ENCODE measurements at regions not wholly inside any gene's neighbourhood (a gene's known extent, or its start where the extent isn't known, plus 50 kb on each side); places are given as distances from the start of the nearest gene placed in this dataset.

DNA sequence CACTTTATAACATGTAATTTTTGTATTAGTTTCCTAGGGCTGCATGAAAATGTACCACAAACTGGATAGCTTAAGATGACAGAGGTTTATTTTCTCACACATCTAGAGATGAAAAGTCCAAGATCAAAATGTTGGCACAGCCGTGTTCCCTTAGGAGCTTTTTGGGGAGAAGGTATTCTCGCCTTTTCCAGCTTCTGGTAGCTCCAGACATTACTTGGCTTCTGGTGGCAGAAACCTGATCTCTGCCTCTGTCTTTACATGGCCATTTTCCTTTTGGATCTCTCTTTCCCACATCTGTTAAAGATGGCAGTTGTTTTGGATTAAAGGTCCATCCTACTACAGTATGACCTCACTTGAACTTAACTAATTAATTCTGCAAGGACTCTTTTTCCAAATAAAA, 885.7 kb upstream of the CDH8 start:
- Histone ChIP-seq H3K9me3 (no peaks in the 10 kb centered on the region), H3K4me1 (ENCODE audit: control insufficient read depth in 1 of 2, low read depth in 2 of 2) (no peaks in the 10 kb centered on the region), H3K27ac (no peak overlapping the region), H3K36me3 (no peaks in the 10 kb centered on the region), H3K27me3 (replicated peaks; ENCODE audit: insufficient read depth) (no peaks in the 10 kb centered on the region), H3K4me3 (no peak overlapping the region)
- no peak for DNase-seq (ENCODE audit: low spot score)
- TF ChIP-seq, protein P1, sequence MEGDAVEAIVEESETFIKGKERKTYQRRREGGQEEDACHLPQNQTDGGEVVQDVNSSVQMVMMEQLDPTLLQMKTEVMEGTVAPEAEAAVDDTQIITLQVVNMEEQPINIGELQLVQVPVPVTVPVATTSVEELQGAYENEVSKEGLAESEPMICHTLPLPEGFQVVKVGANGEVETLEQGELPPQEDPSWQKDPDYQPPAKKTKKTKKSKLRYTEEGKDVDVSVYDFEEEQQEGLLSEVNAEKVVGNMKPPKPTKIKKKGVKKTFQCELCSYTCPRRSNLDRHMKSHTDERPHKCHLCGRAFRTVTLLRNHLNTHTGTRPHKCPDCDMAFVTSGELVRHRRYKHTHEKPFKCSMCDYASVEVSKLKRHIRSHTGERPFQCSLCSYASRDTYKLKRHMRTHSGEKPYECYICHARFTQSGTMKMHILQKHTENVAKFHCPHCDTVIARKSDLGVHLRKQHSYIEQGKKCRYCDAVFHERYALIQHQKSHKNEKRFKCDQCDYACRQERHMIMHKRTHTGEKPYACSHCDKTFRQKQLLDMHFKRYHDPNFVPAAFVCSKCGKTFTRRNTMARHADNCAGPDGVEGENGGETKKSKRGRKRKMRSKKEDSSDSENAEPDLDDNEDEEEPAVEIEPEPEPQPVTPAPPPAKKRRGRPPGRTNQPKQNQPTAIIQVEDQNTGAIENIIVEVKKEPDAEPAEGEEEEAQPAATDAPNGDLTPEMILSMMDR (IDR thresholded peaks at IDR 0.05), result no peak
- no peak for ATAC-seq (ENCODE audit: insufficient number of reproducible peaks, low FRiP score, low read depth)

GRCh38 chr16:62913924-62914323, 877.7 kb upstream of the CDH8 start:
- DNase-seq (ENCODE audit: low spot score), result no peak

GRCh38 chr16:62913333-62913732, 877.1 kb upstream of the CDH8 start:
- H3K27ac ChIP-seq, result no peak overlapping the region
- no peak for ATAC-seq (ENCODE audit: insufficient number of reproducible peaks, low FRiP score, low read depth)

More at GRCh38 chr16:62913924-62914323, 877.7 kb upstream of the CDH8 start:
- no peak for ATAC-seq (ENCODE audit: insufficient number of reproducible peaks, low FRiP score, low read depth)
- Histone ChIP-seq H3K4me1 (ENCODE audit: control insufficient read depth in 1 of 2, low read depth in 2 of 2) (no peaks in the 10 kb centered on the region), H3K27me3 (replicated peaks; ENCODE audit: insufficient read depth) (no peaks in the 10 kb centered on the region), H3K36me3 (no peaks in the 10 kb centered on the region), H3K9me3 (no peaks in the 10 kb centered on the region), H3K4me3 (no peak overlapping the region), H3K27ac (no peak overlapping the region)
- TF ChIP-seq, protein P1 (IDR thresholded peaks at IDR 0.05), result no peak

DNA sequence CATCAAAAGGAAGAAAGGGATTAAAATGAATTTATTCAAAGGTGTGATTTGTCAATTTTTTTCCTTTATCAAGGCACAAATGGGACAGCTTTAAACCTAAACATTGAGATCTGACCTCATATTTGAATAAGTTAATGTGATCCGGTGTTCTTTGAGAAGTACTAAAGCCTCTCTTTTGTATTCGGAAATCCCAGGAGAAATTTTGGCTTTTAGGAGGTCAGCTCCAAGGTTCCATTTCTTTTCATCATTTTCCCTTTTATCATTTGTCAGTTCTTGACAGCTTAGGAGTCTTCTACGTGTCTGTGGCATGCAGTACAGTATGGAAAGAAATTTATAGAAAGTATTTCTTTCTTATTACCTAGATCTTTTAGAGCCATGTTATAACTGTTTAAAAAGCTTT, 873.4 kb upstream of the CDH8 start:
- H3K27ac ChIP-seq, result no peak overlapping the region
- no peaks in the 10 kb centered on the region for H3K4me1 ChIP-seq (ENCODE audit: control insufficient read depth in 1 of 2, low read depth in 2 of 2)
- no peaks in the 10 kb centered on the region for H3K27me3 ChIP-seq (replicated peaks; ENCODE audit: insufficient read depth)
- H3K4me3 ChIP-seq, result no peak overlapping the region
- H3K9me3 ChIP-seq, result no peaks in the 10 kb centered on the region
- no peaks in the 10 kb centered on the region for H3K36me3 ChIP-seq
- TF ChIP-seq, protein P1 (IDR thresholded peaks at IDR 0.05), result no peak
- ATAC-seq (ENCODE audit: insufficient number of reproducible peaks, low FRiP score, low read depth) (no peak), DNase-seq (ENCODE audit: low spot score) (no peak)

More at GRCh38 chr16:62913333-62913732, 877.1 kb upstream of the CDH8 start:
- Histone ChIP-seq H3K9me3 (no peaks in the 10 kb centered on the region), H3K4me1 (ENCODE audit: control insufficient read depth in 1 of 2, low read depth in 2 of 2) (no peaks in the 10 kb centered on the region), H3K27me3 (replicated peaks; ENCODE audit: insufficient read depth) (no peaks in the 10 kb centered on the region), H3K36me3 (no peaks in the 10 kb centered on the region), H3K4me3 (no peak overlapping the region)
- no peak for DNase-seq (ENCODE audit: low spot score)
- TF ChIP-seq, protein P1 (IDR thresholded peaks at IDR 0.05), result no peak

DNA sequence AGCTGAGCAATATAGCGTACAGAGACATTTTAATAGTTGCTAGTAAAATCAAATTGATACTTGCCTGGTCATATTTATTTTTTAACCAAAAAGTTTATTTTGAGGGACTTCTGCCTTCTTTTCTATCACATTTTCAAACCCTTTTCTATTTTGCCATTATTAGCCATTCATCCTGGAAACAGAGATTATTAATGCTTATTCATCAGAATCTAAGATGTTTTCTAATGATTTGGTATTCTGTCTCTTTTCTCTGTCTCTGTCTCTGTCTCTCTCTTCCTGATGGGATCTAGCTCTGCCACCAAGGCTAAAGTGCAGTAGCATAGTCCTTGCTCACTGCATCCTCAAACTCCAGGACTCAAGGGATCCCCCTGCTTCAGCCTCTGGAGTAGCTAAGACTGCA, 871.3 kb upstream of the CDH8 start:
- H3K27me3 ChIP-seq (replicated peaks; ENCODE audit: insufficient read depth), result no peaks in the 10 kb centered on the region
- ATAC-seq (ENCODE audit: insufficient number of reproducible peaks, low FRiP score, low read depth) (no peak), DNase-seq (ENCODE audit: low spot score) (no peak)
- no peaks in the 10 kb centered on the region for H3K9me3 ChIP-seq
- TF ChIP-seq, protein P1 (IDR thresholded peaks at IDR 0.05), result no peak
- no peaks in the 10 kb centered on the region for H3K4me1 ChIP-seq (ENCODE audit: control insufficient read depth in 1 of 2, low read depth in 2 of 2)
- no peaks in the 10 kb centered on the region for H3K36me3 ChIP-seq
- H3K4me3 ChIP-seq, result no peak overlapping the region
- no peak overlapping the region for H3K27ac ChIP-seq
